HEK293T (cell line): ENCODE measurements at regions not wholly inside any gene's neighbourhood (a gene's known extent, or its start where the extent isn't known, plus 50 kb on each side); places are given as distances from the start of the nearest gene placed in this dataset.

Experiments
- CTCF ChIA-PET: fragments of 350-600 bp; formaldehyde crosslinking; extraction: SDS; loops from one replicate; lab custom pipeline; 2021; ENCODE audit warnings: antibody characterized with exemption, inconsistent platforms; lab: Yijun Ruan, JAX
- POLR2A ChIA-PET: fragments of 350-600 bp; formaldehyde crosslinking; extraction: SDS; loops from one replicate; lab custom pipeline; 2020; ENCODE audit warnings: antibody characterized with exemption, inconsistent platforms; lab: Yijun Ruan, JAX
- DNase-seq: peaks from one replicate; pipeline ENCODE4 v3.0.0; 2012; ENCODE audit warnings: mixed read lengths; ENCODE audit errors: extremely low spot score
- ARNT ChIP-seq: fragments of 450-650 bp; IDR thresholded peaks from 2 replicates; pipeline ENCODE4 v1.6.1; 2017; ENCODE audit warnings: mild to moderate bottlenecking
- BHLHE40 ChIP-seq: fragments of 450-650 bp; IDR thresholded peaks from 2 replicates; pipeline ENCODE4 v1.6.1; 2016; ENCODE audit warnings: mild to moderate bottlenecking, moderate library complexity, borderline replicate concordance
- CTBP1 ChIP-seq: fragments of 450-650 bp; IDR thresholded peaks from 2 replicates; pipeline ENCODE4 v1.6.1; 2016; ENCODE audit warnings: borderline replicate concordance
- ELF4 ChIP-seq: fragments of 450-650 bp; IDR thresholded peaks from 2 replicates; pipeline ENCODE4 v1.6.1; 2017; ENCODE audit warnings: antibody characterized with exemption
- FOXA1 ChIP-seq: fragments of 450-650 bp; IDR thresholded peaks from 2 replicates; pipeline ENCODE4 v1.6.1; 2016; ENCODE audit warnings: mild to moderate bottlenecking
- FOXK2 ChIP-seq: fragments of 450-650 bp; IDR thresholded peaks from 2 replicates; pipeline ENCODE4 v1.6.1; 2016; ENCODE audit warnings: mild to moderate bottlenecking
- FOXM1 ChIP-seq: fragments of 450-650 bp; IDR thresholded peaks from 2 replicates; pipeline ENCODE4 v1.6.1; 2017; ENCODE audit warnings: mild to moderate bottlenecking, borderline replicate concordance
- HDGF ChIP-seq: fragments of 450-650 bp; IDR thresholded peaks from 2 replicates; pipeline ENCODE4 v1.6.1; 2017; ENCODE audit warnings: antibody characterized with exemption, borderline replicate concordance
- L3MBTL2 ChIP-seq: fragments of 450-650 bp; conservative IDR thresholded peaks from 2 replicates; pipeline ENCODE4 v1.6.1; 2016; ENCODE audit warnings: mild to moderate bottlenecking
- LEF1 ChIP-seq: fragments of 450-650 bp; IDR thresholded peaks from 2 replicates; pipeline ENCODE4 v1.6.1; 2017; ENCODE audit warnings: mild to moderate bottlenecking, borderline replicate concordance
- NFRKB ChIP-seq: fragments of 450-650 bp; IDR thresholded peaks from 2 replicates; pipeline ENCODE4 v1.6.1; 2016; ENCODE audit warnings: mild to moderate bottlenecking, moderate library complexity
- SP1 ChIP-seq: fragments of 450-650 bp; IDR thresholded peaks from 2 replicates; pipeline ENCODE4 v1.6.1; 2017
- SUZ12 ChIP-seq: fragments of 450-650 bp; IDR thresholded peaks from 2 replicates; pipeline ENCODE4 v1.6.1; 2016; ENCODE audit warnings: mild to moderate bottlenecking
- TARDBP ChIP-seq: fragments of 450-650 bp; IDR thresholded peaks from 2 replicates; pipeline ENCODE4 v1.6.1; 2016
- ZNF384 ChIP-seq: fragments of 450-650 bp; IDR thresholded peaks from 2 replicates; pipeline ENCODE4 v1.6.1; 2016
- TF ChIP-seq, protein P1 (sequence below): fragments of 450-650 bp; IDR thresholded peaks from 2 replicates; pipeline ENCODE4 v1.6.1; 2016

GRCh38 chr1:239189998-239190512 lies 196.3 kb upstream of the CHRM3 start:
- no peak for DNase-seq
- TF ChIP-seq CTBP1 (no peak), TARDBP (no peak), L3MBTL2 (no peak), ARNT (no peak), SP1 (no peak), FOXK2 (no peak), HDGF (no peak), LEF1 (no peak), NFRKB (no peak), SUZ12 (no peak), FOXM1 (no peak), ZNF384 (no peak), ELF4 (no peak), FOXA1 (no peak)
- TF ChIP-seq, protein P1, sequence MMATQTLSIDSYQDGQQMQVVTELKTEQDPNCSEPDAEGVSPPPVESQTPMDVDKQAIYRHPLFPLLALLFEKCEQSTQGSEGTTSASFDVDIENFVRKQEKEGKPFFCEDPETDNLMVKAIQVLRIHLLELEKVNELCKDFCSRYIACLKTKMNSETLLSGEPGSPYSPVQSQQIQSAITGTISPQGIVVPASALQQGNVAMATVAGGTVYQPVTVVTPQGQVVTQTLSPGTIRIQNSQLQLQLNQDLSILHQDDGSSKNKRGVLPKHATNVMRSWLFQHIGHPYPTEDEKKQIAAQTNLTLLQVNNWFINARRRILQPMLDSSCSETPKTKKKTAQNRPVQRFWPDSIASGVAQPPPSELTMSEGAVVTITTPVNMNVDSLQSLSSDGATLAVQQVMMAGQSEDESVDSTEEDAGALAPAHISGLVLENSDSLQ = no peak
- ChIA-PET CTCF (no interaction called here), POLR2A (no interaction called here)

GRCh38 chr1:239186487-239186886 lies 199.9 kb upstream of the CHRM3 start:
- ChIA-PET CTCF (no interaction called here), POLR2A (no interaction called here)
- no peak for DNase-seq
- TF ChIP-seq SP1 (no peak), CTBP1 (no peak), SUZ12 (no peak), TARDBP (no peak), FOXA1 (no peak), L3MBTL2 (no peak), HDGF (no peak), ZNF384 (no peak), LEF1 (no peak), FOXK2 (no peak), FOXM1 (no peak), ARNT (no peak)

GRCh38 chr1:239185245-239185619 lies 201.1 kb upstream of the CHRM3 start:
- DNase-seq = no peak
- POLR2A ChIA-PET = no interaction called here
- CTCF ChIA-PET = no interaction called here
- TF ChIP-seq BHLHE40 (no peak), CTBP1 (no peak), FOXM1 (no peak), FOXK2 (no peak), FOXA1 (no peak), TARDBP (no peak), SP1 (no peak), L3MBTL2 (no peak), ZNF384 (no peak), LEF1 (no peak), HDGF (no peak), SUZ12 (no peak), ARNT (no peak), NFRKB (no peak)
- TF ChIP-seq, protein P1 = no peak

GRCh38 chr1:239184561-239185244 lies 201.7 kb upstream of the CHRM3 start:
- DNase-seq = no peak
- ChIA-PET CTCF (no interaction called here), POLR2A (no interaction called here)
- no peak for TF ChIP-seq FOXK2
- TF ChIP-seq, protein P1 = no peak
- no peak for TF ChIP-seq ARNT
- no peak for TF ChIP-seq HDGF
- no peak for TF ChIP-seq SUZ12
- TF ChIP-seq LEF1 = no peak
- TF ChIP-seq ZNF384 = no peak
- no peak for TF ChIP-seq FOXA1

DNA sequence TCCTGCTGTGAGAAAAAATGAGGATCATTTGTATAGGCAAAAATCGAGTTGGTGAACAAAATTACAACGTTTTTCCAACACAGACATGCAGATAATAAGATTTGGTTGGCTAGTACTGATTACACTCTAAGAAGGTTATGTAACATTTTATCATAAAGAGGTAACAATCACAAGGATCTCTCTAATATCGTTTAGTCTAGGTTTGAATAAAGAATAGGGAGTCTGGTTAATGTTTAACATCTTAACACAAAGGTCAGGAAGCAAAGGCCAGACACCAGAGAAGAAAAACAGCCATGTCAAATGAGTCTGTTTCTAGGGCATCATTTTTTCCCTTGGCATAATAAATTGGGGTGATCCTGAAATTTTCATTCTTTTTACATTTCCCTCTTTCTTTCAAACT lies 207.4 kb upstream of the CHRM3 start:
- no peak for DNase-seq
- ChIA-PET CTCF (no interaction called here), POLR2A (no interaction called here)
- TF ChIP-seq BHLHE40 = no peak
- TF ChIP-seq NFRKB = no peak
- TF ChIP-seq CTBP1 = no peak
- TF ChIP-seq ELF4 = no peak
- no peak for TF ChIP-seq L3MBTL2
- TF ChIP-seq ZNF384 = no peak
- TF ChIP-seq TARDBP = no peak
- TF ChIP-seq FOXK2 = no peak

GRCh38 chr1:239174880-239175279 lies 211.5 kb upstream of the CHRM3 start:
- CTCF ChIA-PET = no interaction called here
- TF ChIP-seq BHLHE40 (no peak), ARNT (no peak), L3MBTL2 (no peak), SUZ12 (no peak), TARDBP (no peak), FOXK2 (no peak), NFRKB (no peak), HDGF (no peak), ELF4 (no peak)
- no peak for DNase-seq
- POLR2A ChIA-PET = no interaction called here
